AG08396 (cell line): ENCODE measurements at regions not wholly inside any gene's neighbourhood (a gene's known extent, or its start where the extent isn't known, plus 50 kb on each side); places are given as distances from the start of the nearest gene placed in this dataset.
A peak's percentile ranks its signal among the peaks of the same experiment; 100 is the strongest.
"Not testable (repeated sequence)": the region's sequence is repeated elsewhere in the genome, so short reads cannot be mapped to it uniquely, and the experiment has no call there.

ENCODE experiments used
- DNase-seq: peaks from one replicate; pipeline ENCODE4 v3.0.0; 2012; ENCODE audit warnings: low spot score, mixed read lengths

GRCh38 chr7:96770758-96771157 lies 61.1 kb upstream of the SEM1 start:
- no peak for DNase-seq

- no peak for DNase-seq
Observed at GRCh38 chr7:96772139-96772694, 62.6 kb upstream of the SEM1 start.

- DNase-seq: no peak
Observed at GRCh38 chr7:96773483-96773882, 63.8 kb upstream of the SEM1 start.

- DNase-seq: no peak
Observed at GRCh38 chr7:96774358-96774757, 64.7 kb upstream of the SEM1 start.

GRCh38 chr7:96775046-96775445 lies 65.4 kb upstream of the SEM1 start:
- no peak for DNase-seq

GRCh38 chr7:96778263-96778662 lies 68.6 kb upstream of the SEM1 start:
- DNase-seq: no peak

- DNase-seq: no peak
Observed at GRCh38 chr7:96781919-96782318, 72.3 kb upstream of the SEM1 start.

- not testable (repeated sequence) for DNase-seq
Observed at GRCh38 chr7:96782686-96783298, 73.1 kb upstream of the SEM1 start.

- no peak for DNase-seq
Observed at GRCh38 chr7:96784597-96784996, 75.0 kb upstream of the SEM1 start.

- no peak for DNase-seq
Observed at GRCh38 chr7:96786261-96786997, 76.8 kb upstream of the SEM1 start.

GRCh38 chr7:96786998-96787395 lies 77.4 kb upstream of the SEM1 start:
- no peak for DNase-seq

GRCh38 chr7:96789914-96790313 lies 80.3 kb upstream of the SEM1 start:
- no peak for DNase-seq

- no peak for DNase-seq
Observed at GRCh38 chr7:96792115-96792514, 82.5 kb upstream of the SEM1 start.

- DNase-seq: no peak
Observed at GRCh38 chr7:96794063-96794462, 84.4 kb upstream of the SEM1 start.

- no peak for DNase-seq
Observed at GRCh38 chr7:96800122-96800521, 90.5 kb upstream of the SEM1 start.

- no peak for DNase-seq
Observed at GRCh38 chr7:96800824-96801223, 91.2 kb upstream of the SEM1 start.

GRCh38 chr7:96819111-96819700 lies 109.6 kb upstream of the SEM1 start:
- no peak for DNase-seq

GRCh38 chr7:96821131-96821530 lies 111.5 kb upstream of the SEM1 start:
- not testable (repeated sequence) for DNase-seq

- no peak for DNase-seq
Observed at GRCh38 chr7:96822824-96823223, 113.2 kb upstream of the SEM1 start.

GRCh38 chr7:96823274-96823673 lies 113.6 kb upstream of the SEM1 start:
- DNase-seq: peak; percentile 11

GRCh38 chr7:96824686-96825085 lies 115.0 kb upstream of the SEM1 start:
- DNase-seq: no peak

GRCh38 chr7:96825285-96825684 lies 115.6 kb upstream of the SEM1 start:
- DNase-seq: no peak

- DNase-seq: no peak
Observed at GRCh38 chr7:96826089-96826488, 116.4 kb upstream of the SEM1 start.
